Left lung (tissue), 4 donors: ENCODE measurements at regions not wholly inside any gene's neighbourhood (a gene's known extent, or its start where the extent isn't known, plus 50 kb on each side); places are given as distances from the start of the nearest gene placed in this dataset.

Experiments used
- ATAC-seq: fragments of 200-7000 bp; cut with Tn5 transposase; one replicate; pipeline ENCODE4 v1.9.1; 2020; ENCODE audit warnings: moderate library complexity
- DNase-seq, 4 donors: peaks; one replicate each; pipeline ENCODE4 v3.0.0-alpha.2; 2013 to 2020
- H3K27ac ChIP-seq, 2 donors: fragments of 200-600 bp; sonication (generic) in 1 of 2; one replicate each; pipeline versions ENCODE4 v1.5.0 to v1.8.0; 2020 to 2021
- H3K27me3 ChIP-seq, 2 donors: fragments of 200-600 bp; sonication (generic) in 1 of 2; one replicate each; pipeline versions ENCODE4 v1.5.0 to v1.8.0; 2020 to 2021
- H3K36me3 ChIP-seq, 2 donors: fragments of 200-600 bp; sonication (generic) in 1 of 2; one replicate each; pipeline versions ENCODE4 v1.5.0 to v1.8.0; 2020 to 2021
- H3K4me1 ChIP-seq, 2 donors: fragments of 200-600 bp; one replicate each; pipeline ENCODE4 v1.8.0; 2021
- H3K4me3 ChIP-seq, 2 donors: fragments of 200-600 bp; sonication (generic) in 1 of 2; one replicate each; pipeline versions ENCODE4 v1.5.0 to v1.8.0; 2020 to 2021; ENCODE audit warnings: mild to moderate bottlenecking in 1 of 2
- H3K9me3 ChIP-seq, 2 donors: fragments of 200-600 bp; sonication (generic) in 1 of 2; one replicate each; pipeline versions ENCODE4 v1.5.0 to v1.8.0; 2020 to 2021
- CTCF ChIP-seq, 2 donors: fragments of 200-600 bp; sonication (generic) in 1 of 2; IDR thresholded peaks; one replicate each; pipeline versions ENCODE4 v1.5.0 to v1.8.0; 2021; ENCODE audit warnings: antibody characterized with exemption in 2 of 2
- intact Hi-C, 2 donors: fragments of 100-400 bp; cut with DNase I; formaldehyde crosslinking; loops; one replicate each; pipeline versions ENCODE4 v1.11.2 to v1.14.2; 2022
- donor health status: DM: no; HTN: yes; CAD: no.
- donor health status: DM: no; HTN: no; CAD: no.

GRCh38 chr10:65500716-65501115 lies 1425.1 kb upstream of the LRRTM3 start:
- no peak for ATAC-seq
- no peaks in the 10 kb centered on the region for H3K27me3 ChIP-seq
- no peak overlapping the region for H3K4me3 ChIP-seq
- H3K4me1 ChIP-seq, result no peaks in the 10 kb centered on the region
- intact Hi-C loops, result no loop called here
- no peak for TF ChIP-seq CTCF (IDR thresholded peaks at IDR 0.05)
- no peak for DNase-seq
- no peak overlapping the region for H3K27ac ChIP-seq
- no peaks in the 10 kb centered on the region for H3K36me3 ChIP-seq
- H3K9me3 ChIP-seq, result peaks cover 0 to 7% of the 10 kb centered on the region in 2 donors

- Histone ChIP-seq H3K4me1 (no peaks in the 10 kb centered on the region), H3K36me3 (no peaks in the 10 kb centered on the region), H3K27ac (no peak overlapping the region), H3K27me3 (no peaks in the 10 kb centered on the region), H3K9me3 (peaks cover 0 to 7% of the 10 kb centered on the region in 2 donors), H3K4me3 (no peak overlapping the region)
- ATAC-seq (peak; percentile 92), DNase-seq (no peak)
- no peak for TF ChIP-seq CTCF (IDR thresholded peaks at IDR 0.05)
- intact Hi-C loops, result no loop called here
Observed at GRCh38 chr10:65501259-65501658, 1424.6 kb upstream of the LRRTM3 start.

GRCh38 chr10:65518379-65518778 lies 1407.5 kb upstream of the LRRTM3 start:
- Histone ChIP-seq H3K36me3 (no peaks in the 10 kb centered on the region), H3K4me3 (no peak overlapping the region), H3K9me3 (no peaks in the 10 kb centered on the region), H3K27ac (no peak overlapping the region), H3K4me1 (no peaks in the 10 kb centered on the region), H3K27me3 (no peaks in the 10 kb centered on the region)
- no peak for ATAC-seq
- no peak for DNase-seq
- intact Hi-C loops, result no loop called here
- TF ChIP-seq CTCF (IDR thresholded peaks at IDR 0.05), result no peak

GRCh38 chr10:65528986-65529385 lies 1396.8 kb upstream of the LRRTM3 start:
- ATAC-seq, result no peak
- intact Hi-C loops, result no loop called here

GRCh38 chr10:65531545-65531944 lies 1394.3 kb upstream of the LRRTM3 start:
- no peak for DNase-seq
- no peaks in the 10 kb centered on the region for H3K4me1 ChIP-seq
- peaks cover 0 to 2% of the 10 kb centered on the region in 2 donors for H3K9me3 ChIP-seq
- no peak overlapping the region for H3K4me3 ChIP-seq
- ATAC-seq, result no peak
- intact Hi-C loops, result no loop called here
- H3K27me3 ChIP-seq, result no peaks in the 10 kb centered on the region
- TF ChIP-seq CTCF (IDR thresholded peaks at IDR 0.05), result no peak
- no peaks in the 10 kb centered on the region for H3K36me3 ChIP-seq
- no peak overlapping the region for H3K27ac ChIP-seq

More at GRCh38 chr10:65528986-65529385, 1396.8 kb upstream of the LRRTM3 start:
- DNase-seq, result peak in 2 of 4 donors; percentile 25 to 28
- peaks cover 0 to 2% of the 10 kb centered on the region in 2 donors for H3K9me3 ChIP-seq
- TF ChIP-seq CTCF (IDR thresholded peaks at IDR 0.05), result no peak
- no peak overlapping the region for H3K4me3 ChIP-seq
- H3K4me1 ChIP-seq, result no peaks in the 10 kb centered on the region
- no peaks in the 10 kb centered on the region for H3K27me3 ChIP-seq
- H3K36me3 ChIP-seq, result no peaks in the 10 kb centered on the region
- no peak overlapping the region for H3K27ac ChIP-seq
